Kidney capillary endothelial cell (primary cell): ENCODE measurements at regions not wholly inside any gene's neighbourhood (a gene's known extent, or its start where the extent isn't known, plus 50 kb on each side); places are given as distances from the start of the nearest gene placed in this dataset.

Experiments
- DNase-seq: peaks from one replicate; pipeline ENCODE4 v3.0.0-alpha.2; 2018; ENCODE audit warnings: low spot score

GRCh38 chr19:16022681-16023080 lies 53.6 kb upstream of the TPM4 start:
- DNase-seq = no peak

DNA sequence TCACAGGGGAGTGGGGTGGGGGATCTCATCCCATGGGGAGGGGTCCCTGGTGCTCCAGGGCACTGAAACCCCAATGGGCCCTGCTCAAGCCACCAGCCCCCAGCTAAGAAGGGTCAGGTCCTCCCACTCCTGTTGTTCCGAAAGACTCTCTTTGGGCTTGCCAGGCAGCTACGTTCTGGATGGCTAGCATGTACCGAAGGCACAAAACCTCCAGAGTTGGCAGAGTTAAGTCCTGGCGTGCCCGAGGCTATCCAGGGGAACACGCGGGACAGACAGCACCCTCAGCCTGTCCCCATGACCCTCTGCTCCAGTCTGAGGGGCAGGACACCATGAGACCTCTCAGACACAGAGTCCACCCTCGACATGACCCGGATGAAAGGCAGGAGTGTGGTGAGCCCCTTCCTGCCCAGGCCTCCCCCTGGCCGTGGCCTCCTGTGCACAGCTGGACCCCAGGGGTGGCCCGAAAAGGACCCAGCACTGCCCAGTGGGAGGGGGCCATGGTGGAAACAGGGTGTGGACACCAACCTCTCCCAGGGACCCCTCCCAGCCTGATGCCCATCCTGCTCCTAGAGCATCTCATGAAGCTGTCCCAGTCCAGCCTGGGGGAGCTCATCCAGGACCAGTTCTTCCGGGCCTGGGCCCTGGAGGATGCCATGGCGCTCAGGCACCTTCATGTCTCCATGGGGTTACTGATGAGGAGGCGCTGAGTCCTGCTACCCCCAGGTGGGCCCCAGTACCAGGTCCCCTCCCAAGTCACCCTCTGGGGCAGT lies 53.0 kb upstream of the TPM4 start:
- DNase-seq = no peak

DNA sequence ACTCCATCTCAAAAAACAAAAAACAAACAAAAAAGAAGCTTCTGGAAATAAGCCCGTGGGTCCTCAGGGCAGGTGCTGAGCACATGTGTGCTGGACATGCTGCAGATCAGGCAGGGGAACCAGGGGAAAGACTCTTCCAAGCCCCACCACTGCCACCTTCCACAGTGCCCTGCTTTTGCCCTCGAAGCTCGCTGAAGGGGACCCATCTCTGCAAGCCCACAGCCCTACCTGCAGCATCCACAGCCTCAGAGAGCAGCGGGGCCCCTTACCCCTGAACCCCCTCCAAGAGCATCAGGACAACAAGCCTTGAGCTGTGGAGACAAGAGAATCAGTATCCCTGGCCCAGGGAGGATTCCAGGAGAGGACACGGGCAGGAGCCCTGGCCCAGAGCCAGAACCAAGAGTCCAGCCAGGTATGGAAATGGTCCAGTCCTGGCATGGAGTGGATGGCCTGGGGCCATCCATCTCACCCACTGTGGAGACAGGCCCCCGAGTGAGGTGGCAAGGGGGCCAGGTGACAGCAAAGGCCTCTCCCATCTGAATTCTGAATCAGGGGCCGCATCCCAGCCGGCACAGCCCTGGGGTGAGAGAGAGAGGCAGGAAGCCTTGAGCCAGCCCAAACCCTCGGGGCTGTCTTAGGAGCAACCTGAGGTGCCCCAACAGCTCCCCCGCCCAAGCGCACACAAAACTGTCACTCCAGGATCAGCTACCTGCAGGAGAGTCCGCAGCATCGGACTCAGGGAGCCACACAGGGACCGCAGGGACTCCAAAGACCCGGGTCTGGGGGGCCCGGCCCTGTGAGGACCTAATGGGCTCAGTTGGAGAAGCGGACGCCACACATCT lies 51.8 kb upstream of the TPM4 start:
- no peak for DNase-seq

DNA sequence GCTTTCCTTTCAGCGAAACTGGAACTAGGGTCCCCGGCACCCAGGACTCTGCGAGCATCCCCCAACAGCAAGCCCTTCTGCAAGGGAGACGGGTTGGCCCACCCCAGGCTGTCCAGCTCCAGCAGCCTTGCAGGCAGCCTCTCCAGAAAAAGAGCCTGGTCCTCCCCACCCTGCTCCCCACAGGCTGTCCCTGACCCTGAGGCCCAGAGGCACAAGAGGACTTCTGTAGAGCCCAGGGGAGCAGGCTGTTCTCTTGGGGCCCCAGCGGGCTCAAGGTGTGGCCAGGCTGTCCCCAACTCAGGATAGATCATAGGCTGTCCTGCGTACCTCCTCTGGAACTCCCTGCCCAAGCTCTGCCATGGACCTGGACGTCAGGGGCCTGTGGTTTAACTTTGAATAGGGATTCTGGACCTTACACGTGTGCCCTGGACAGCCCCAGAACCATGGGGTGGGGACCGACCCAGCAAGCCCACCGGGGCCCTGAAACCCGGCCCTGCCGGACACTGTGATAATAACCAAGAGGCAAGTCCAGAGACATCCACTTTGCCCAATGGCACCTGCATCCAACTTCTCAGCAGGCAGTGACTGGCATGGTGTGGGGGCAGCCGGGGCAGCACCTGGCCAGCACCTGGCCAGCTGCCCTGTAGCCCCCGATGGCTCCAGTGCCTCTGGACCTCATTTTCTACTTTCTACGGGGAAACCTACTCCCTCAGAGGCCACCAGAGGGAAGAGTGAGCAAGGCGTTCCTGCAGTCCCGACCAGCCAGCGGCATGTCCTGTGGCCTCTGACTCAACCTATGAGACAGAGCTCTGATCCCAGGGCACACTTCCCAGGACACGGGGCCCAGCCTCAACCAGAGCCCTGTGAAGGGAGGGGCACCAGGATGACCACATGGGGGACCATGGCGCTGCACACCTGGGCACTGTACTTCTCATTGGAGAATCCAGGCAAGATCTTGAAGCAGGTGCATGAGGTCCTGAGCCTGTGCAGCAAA lies 50.9 kb upstream of the TPM4 start:
- DNase-seq = peak; percentile 56

DNA sequence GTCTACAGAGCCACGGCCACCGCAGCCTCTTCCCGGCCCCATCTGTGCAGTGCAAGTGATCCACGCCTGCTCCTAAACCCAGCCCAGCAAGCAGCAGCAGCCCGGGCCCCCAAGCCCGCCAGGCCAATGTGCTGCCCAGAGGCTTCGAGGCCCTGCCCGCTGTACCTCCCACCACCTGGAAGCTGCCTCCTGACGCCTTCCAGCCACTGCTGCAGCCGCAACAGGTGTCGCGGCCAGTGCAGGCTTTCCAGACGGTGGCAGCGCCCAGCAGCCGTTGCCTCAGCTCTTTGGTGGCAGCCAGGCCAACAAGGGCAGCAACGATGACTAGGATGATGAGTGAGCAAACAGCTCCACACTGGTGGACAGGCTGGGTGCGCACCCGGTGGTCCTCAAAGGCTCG lies 50.2 kb upstream of the TPM4 start:
- DNase-seq = no peak
